GM13977 (cell line): ENCODE measurements at regions not wholly inside any gene's neighbourhood (a gene's known extent, or its start where the extent isn't known, plus 50 kb on each side); places are given as distances from the start of the nearest gene placed in this dataset.

Experiments used
- DNase-seq: peaks from one replicate; pipeline ENCODE4 v3.0.0; 2012; ENCODE audit warnings: low spot score
- CTCF ChIP-seq: IDR thresholded peaks from 2 replicates; pipeline ENCODE4 v1.5.1; 2012; ENCODE audit warnings: mild to moderate bottlenecking, control low read depth; ENCODE audit not compliant: insufficient read depth; ENCODE audit errors: extremely low read depth, missing control alignments
- in situ Hi-C: fragments of 300-500 bp; cut with MboI; formaldehyde crosslinking; loops from one replicate; pipeline ENCODE4 v1.12.0; 2022; ENCODE audit warnings: low sequenced_read_pairs, low pct_unique_long_range_greater_than_20kb, mixed read lengths, inconsistent platforms; ENCODE audit not compliant: unreplicated experiment

- no peak for TF ChIP-seq CTCF
These were observed 216.9 kb upstream of the TNP1 start for GRCh38 chr2:217076657-217077232.

GRCh38 chr2:217076058-217076435 lies 216.2 kb upstream of the TNP1 start:
- in situ Hi-C loops, result no loop called here

More at GRCh38 chr2:217076657-217077232, 216.9 kb upstream of the TNP1 start:
- in situ Hi-C loops, result no loop called here
- no peak for DNase-seq

GRCh38 chr2:217075268-217076057 lies 215.6 kb upstream of the TNP1 start:
- no peak for TF ChIP-seq CTCF
- no peak for DNase-seq
- in situ Hi-C loops, result no loop called here

More at GRCh38 chr2:217076058-217076435, 216.2 kb upstream of the TNP1 start:
- no peak for DNase-seq
- no peak for TF ChIP-seq CTCF

- DNase-seq, result no peak
- in situ Hi-C loops, result no loop called here
- TF ChIP-seq CTCF, result no peak
These were observed 214.9 kb upstream of the TNP1 start for GRCh38 chr2:217074576-217075255.

GRCh38 chr2:217071416-217071815 lies 211.6 kb upstream of the TNP1 start:
- in situ Hi-C loops, result no loop called here
- no peak for DNase-seq
- TF ChIP-seq CTCF, result no peak

GRCh38 chr2:217070611-217071010 lies 210.7 kb upstream of the TNP1 start:
- in situ Hi-C loops, result no loop called here
- DNase-seq, result no peak
- TF ChIP-seq CTCF, result no peak
